ENCODE measurements at regions not wholly inside any gene's neighbourhood (a gene's known extent, or its start where the extent isn't known, plus 50 kb on each side); places are given as distances from the start of the nearest gene placed in this dataset.

DNA sequence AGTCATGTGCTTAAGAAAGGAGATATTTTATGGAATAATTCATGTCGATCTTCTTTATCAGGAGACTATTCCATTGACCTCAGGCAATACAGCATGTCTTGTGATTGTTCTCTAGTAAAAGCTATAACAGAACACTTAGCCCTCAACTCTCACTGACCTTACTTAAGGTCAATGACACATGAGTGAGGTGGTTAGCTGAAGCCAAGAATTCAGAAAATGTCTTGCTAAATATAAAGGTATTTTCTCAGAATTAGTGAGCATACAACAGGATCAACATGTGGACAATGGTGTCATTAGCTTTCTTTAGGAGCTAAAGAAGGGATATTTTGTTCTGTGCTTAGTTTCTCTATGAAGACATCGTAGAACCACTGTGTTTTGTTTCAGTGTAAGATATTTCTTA lies 1730.4 kb upstream of the SLC10A2 start:
- TF ChIP-seq CTCF (conservative IDR thresholded peaks at IDR 0.05; ENCODE audit: low read depth, low read length), result no peak
- no peak for DNase-seq (ENCODE audit: low read depth)
- no peak overlapping the region for H3K4me3 ChIP-seq (ENCODE audit: low read length)

- TF ChIP-seq CTCF (conservative IDR thresholded peaks at IDR 0.05; ENCODE audit: low read depth, low read length), result no peak
- H3K4me3 ChIP-seq (ENCODE audit: low read length), result no peak overlapping the region
- no peak for DNase-seq (ENCODE audit: low read depth)
Observed at GRCh38 chr13:104785952-104786351, 1719.7 kb upstream of the SLC10A2 start.

DNA sequence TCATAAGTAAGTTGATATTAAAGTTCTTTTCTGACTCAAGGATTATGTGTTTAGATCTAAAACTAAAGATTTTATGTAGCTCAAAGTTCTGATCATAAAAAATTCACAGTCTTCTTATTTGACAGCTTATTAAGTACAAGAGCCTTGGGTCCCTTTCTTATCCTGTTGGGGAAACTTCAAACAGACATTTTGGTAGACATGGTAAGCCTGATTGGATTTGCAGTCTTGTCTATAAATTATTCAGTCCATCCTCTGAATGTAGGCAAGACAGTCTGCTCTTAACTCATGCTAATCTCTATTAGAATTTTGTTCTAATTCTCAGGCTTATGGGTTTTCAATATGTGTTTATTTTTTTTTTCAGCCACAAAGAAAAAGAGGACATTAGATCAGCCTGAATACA lies 1718.7 kb upstream of the SLC10A2 start:
- DNase-seq (ENCODE audit: low read depth), result no peak
- no peak overlapping the region for H3K4me3 ChIP-seq (ENCODE audit: low read length)
- TF ChIP-seq CTCF (conservative IDR thresholded peaks at IDR 0.05; ENCODE audit: low read depth, low read length), result no peak

- TF ChIP-seq CTCF (conservative IDR thresholded peaks at IDR 0.05; ENCODE audit: low read depth, low read length), result no peak
- DNase-seq (ENCODE audit: low read depth), result no peak
Observed at GRCh38 chr13:104782741-104783140, 1716.5 kb upstream of the SLC10A2 start.

GRCh38 chr13:104779311-104779993 lies 1713.2 kb upstream of the SLC10A2 start:
- no peak overlapping the region for H3K4me3 ChIP-seq (ENCODE audit: low read length)

More at GRCh38 chr13:104782741-104783140, 1716.5 kb upstream of the SLC10A2 start:
- no peak overlapping the region for H3K4me3 ChIP-seq (ENCODE audit: low read length)

DNA sequence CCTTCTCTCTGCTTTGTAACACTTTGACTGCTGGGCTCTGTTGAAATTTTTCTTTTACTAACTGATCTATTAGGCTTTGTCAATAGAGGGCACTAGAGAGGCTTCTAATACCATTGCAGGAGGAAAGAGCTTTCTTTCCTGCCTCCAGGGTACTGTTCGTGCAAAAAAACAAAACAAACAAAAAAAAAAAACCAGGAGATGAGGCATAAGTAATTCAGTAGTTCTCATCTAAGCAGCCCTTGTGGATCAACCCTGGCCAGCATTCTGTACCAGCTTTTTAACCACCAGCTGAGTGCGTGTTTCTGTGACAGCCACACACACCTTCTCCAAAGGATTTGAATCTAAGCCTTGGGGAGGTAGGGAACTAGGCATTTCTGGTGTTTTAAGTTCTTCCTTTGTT lies 1707.6 kb upstream of the SLC10A2 start:
- TF ChIP-seq CTCF (conservative IDR thresholded peaks at IDR 0.05; ENCODE audit: low read depth, low read length), result peak; percentile 79
- no peak for DNase-seq (ENCODE audit: low read depth)
- no peak overlapping the region for H3K4me3 ChIP-seq (ENCODE audit: low read length)

More at GRCh38 chr13:104779311-104779993, 1713.2 kb upstream of the SLC10A2 start:
- no peak for TF ChIP-seq CTCF (conservative IDR thresholded peaks at IDR 0.05; ENCODE audit: low read depth, low read length)
- no peak for DNase-seq (ENCODE audit: low read depth)

GRCh38 chr13:104769545-104769944 lies 1703.3 kb upstream of the SLC10A2 start:
- H3K4me3 ChIP-seq (ENCODE audit: low read length), result no peak overlapping the region
- TF ChIP-seq CTCF (conservative IDR thresholded peaks at IDR 0.05; ENCODE audit: low read depth, low read length), result no peak
- DNase-seq (ENCODE audit: low read depth), result no peak

Measured in retinal pigment epithelial cell (primary cell).